ENCODE measurements at regions not wholly inside any gene's neighbourhood (a gene's known extent, or its start where the extent isn't known, plus 50 kb on each side); places are given as distances from the start of the nearest gene placed in this dataset.

DNA sequence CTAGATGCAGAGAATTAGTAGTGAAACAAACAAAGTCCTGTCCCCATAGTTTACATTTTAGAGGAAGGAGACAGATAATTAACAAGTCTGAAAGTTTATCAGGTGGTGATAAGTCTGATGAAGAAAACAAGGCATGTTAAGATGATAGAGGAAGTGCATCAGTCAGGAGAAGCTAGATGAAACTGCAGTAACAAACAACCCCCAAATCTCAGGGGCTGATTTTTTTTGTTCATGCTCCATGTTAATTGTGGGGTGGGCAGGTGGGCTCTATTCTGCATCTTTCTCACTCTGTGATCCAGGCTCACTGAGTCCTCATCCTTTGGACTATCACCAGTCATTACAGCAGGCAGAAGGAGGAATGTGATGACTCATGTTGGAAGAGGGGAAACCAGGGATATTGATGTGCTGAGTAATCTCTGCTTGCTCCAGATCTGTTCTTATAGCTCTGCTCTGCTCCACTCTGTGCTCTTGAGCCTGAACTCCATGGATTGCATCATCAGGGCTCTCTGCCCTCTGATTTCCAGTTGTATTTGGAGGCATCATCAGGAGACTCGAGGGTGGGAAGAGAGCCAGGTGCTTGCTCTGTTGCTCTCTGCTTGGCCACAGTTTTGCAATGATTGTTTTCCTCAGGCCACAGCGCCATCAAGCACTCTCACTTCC is 166.9 kb downstream of the IER5 start:
- peaks cover 10% of the 10 kb centered on the region for H3K9me3 Mint-ChIP-seq

GRCh38 chr1:181257117-181257516 is 168.6 kb downstream of the IER5 start:
- Mint-ChIP-seq H3K9me3 (peaks cover 10% of the 10 kb centered on the region), H3K4me1 (ENCODE audit: low read depth) (no peaks in the 10 kb centered on the region), H3K36me3 (ENCODE audit: low read depth) (no peaks in the 10 kb centered on the region), H3K27me3 (peaks cover 6% of the 10 kb centered on the region), H3K4me3 (no peak overlapping the region), H3K27ac (no peak overlapping the region)
- ChIA-PET POLR2A (interaction anchor here (1.4 kb wide), 1 partner anchor 13 kb away, joined by 3 read pairs; no protein-coding TSS in a partner anchor), CTCF (no interaction called here)
- intact Hi-C loops (cut with micrococcal nuclease): no loop called here
- no peak for ATAC-seq
- no peak for TF ChIP-seq CTCF (IDR thresholded peaks at IDR 0.05)
- DNase-seq: no peak

More for the DNA sequence above, 166.9 kb downstream of the IER5 start:
- Mint-ChIP-seq H3K4me1 (ENCODE audit: low read depth) (no peaks in the 10 kb centered on the region), H3K27me3 (peaks cover 5% of the 10 kb centered on the region), H3K36me3 (ENCODE audit: low read depth) (no peaks in the 10 kb centered on the region), H3K4me3 (no peak overlapping the region), H3K27ac (no peak overlapping the region)
- ATAC-seq (no peak), DNase-seq (no peak)
- intact Hi-C loops (cut with micrococcal nuclease): no loop called here
- no peak for TF ChIP-seq CTCF (IDR thresholded peaks at IDR 0.05)
- ChIA-PET POLR2A (no interaction called here), CTCF (no interaction called here)

DNA sequence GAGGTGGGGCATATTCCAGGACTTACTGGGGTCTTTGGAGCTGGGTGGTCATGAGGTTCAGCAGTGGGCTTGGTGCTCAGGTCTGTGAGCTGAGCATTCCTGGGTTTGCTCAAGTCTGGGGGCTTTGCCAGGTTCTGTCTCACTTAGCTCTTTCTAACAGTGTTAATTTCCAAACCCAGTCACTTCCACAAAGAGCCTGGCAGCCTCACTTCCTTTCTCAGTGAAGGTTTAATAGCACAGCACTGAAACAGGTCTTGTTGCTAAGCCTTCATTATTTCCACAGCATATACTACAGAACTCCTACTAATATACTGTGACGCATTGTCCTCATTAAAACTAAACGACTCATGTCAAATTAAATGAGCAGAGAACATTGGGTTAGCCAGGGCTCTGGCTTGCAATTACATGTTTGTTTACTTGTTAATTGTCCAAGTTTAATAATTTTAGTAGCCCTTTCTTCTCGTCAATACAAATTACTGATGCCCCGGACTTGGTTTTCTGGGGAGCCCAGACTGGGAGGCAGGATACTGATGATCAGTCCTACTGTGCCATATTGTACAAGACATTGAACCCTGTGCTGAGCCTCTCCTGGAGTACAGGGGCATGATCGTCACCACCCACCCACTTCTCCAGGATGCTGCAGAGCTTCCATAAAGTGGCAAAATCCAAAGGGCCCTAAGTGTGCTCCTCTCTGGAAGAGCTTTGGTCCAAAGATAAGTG is 170.7 kb downstream of the IER5 start:
- Mint-ChIP-seq H3K27me3 (peaks cover 6% of the 10 kb centered on the region), H3K4me3 (no peak overlapping the region), H3K36me3 (ENCODE audit: low read depth) (no peaks in the 10 kb centered on the region), H3K27ac (no peak overlapping the region), H3K4me1 (ENCODE audit: low read depth) (no peaks in the 10 kb centered on the region), H3K9me3 (peaks cover 10% of the 10 kb centered on the region)
- CTCF ChIA-PET: no interaction called here
- intact Hi-C loops (cut with micrococcal nuclease): no loop called here
- no peak for TF ChIP-seq CTCF (IDR thresholded peaks at IDR 0.05)
- no peak for ATAC-seq
- POLR2A ChIA-PET: no interaction called here
- DNase-seq: no peak

DNA sequence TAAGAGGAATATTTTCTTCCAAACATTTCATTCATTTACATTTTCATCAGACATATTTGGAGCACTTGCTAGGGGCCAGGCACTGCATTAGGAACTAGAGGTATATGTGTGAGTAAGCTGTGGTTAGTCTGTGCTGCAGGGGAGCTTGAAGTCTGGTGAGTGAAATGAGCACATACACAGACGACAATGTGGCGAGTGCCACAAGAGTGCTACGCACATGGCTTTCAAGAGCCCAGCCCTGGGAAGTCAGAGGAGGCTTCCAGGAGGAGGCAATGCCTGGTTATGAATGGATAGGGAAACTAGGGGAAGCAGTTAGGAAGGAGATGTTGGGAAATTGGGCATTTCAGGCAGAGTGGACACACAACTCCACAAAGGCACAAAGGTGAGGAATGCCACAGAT is 171.8 kb downstream of the IER5 start:
- intact Hi-C loops (cut with micrococcal nuclease): no loop called here
- ChIA-PET CTCF (no interaction called here), POLR2A (no interaction called here)
- no peaks in the 10 kb centered on the region for H3K36me3 Mint-ChIP-seq (ENCODE audit: low read depth)
- no peak for TF ChIP-seq CTCF (IDR thresholded peaks at IDR 0.05)
- no peak overlapping the region for H3K27ac Mint-ChIP-seq
- H3K4me1 Mint-ChIP-seq (ENCODE audit: low read depth): no peaks in the 10 kb centered on the region
- no peak for DNase-seq
- peaks cover 6% of the 10 kb centered on the region for H3K27me3 Mint-ChIP-seq
- no peak for ATAC-seq
- no peak overlapping the region for H3K4me3 Mint-ChIP-seq
- H3K9me3 Mint-ChIP-seq: peaks cover 3% of the 10 kb centered on the region

GRCh38 chr1:181260994-181261393 is 172.5 kb downstream of the IER5 start:
- ATAC-seq (no peak), DNase-seq (no peak)
- no peak for TF ChIP-seq CTCF (IDR thresholded peaks at IDR 0.05)
- Mint-ChIP-seq H3K9me3 (no peaks in the 10 kb centered on the region), H3K4me1 (ENCODE audit: low read depth) (no peaks in the 10 kb centered on the region), H3K4me3 (no peak overlapping the region), H3K27me3 (peaks cover 6% of the 10 kb centered on the region), H3K27ac (no peak overlapping the region), H3K36me3 (ENCODE audit: low read depth) (no peaks in the 10 kb centered on the region)
- POLR2A ChIA-PET: interaction anchor here (1.2 kb wide), 1 partner anchor 56 kb away, joined by 3 read pairs; no protein-coding TSS in a partner anchor
- CTCF ChIA-PET: no interaction called here
- intact Hi-C loops (cut with micrococcal nuclease): no loop called here

Data from activated CD8-positive, alpha-beta T cell treated with anti-CD3 and anti-CD28 coated beads for 36 hours (primary cell).